HCT116 (cell line): ENCODE measurements at regions not wholly inside any gene's neighbourhood (a gene's known extent, or its start where the extent isn't known, plus 50 kb on each side); places are given as distances from the start of the nearest gene placed in this dataset.

Experiments
- ATAC-seq: fragments of 200-7000 bp; cut with Tn5 transposase; 2 replicates; pipeline ENCODE4 v1.9.1; 2020; ENCODE audit warnings: mild to moderate bottlenecking, moderate library complexity
- BruUV-seq: library from RNA; stranded (reverse); fragments of 400-500 nt; replicated peaks from 2 replicates; lab custom pipeline; 2021; lab: Mats Ljungman, UMichigan
- CTCF ChIA-PET: fragments of 300-600 bp; sonication (Branson Sonifier 250); formaldehyde crosslinking; loops from one replicate; lab custom pipeline; 2021; ENCODE audit warnings: antibody characterized with exemption; lab: Charles Lee
- POLR2A ChIA-PET: fragments of 300-600, 350-600 bp; sonication (Branson Sonifier 250); formaldehyde crosslinking; loops from one replicate; lab custom pipeline; 2021; ENCODE audit warnings: antibody characterized with exemption; lab: Charles Lee
- RAD21 ChIA-PET, 2 experiments: fragments of 300-600 bp; sonication (Branson Sonifier 250); formaldehyde crosslinking; loops; one replicate each; lab custom pipeline; 2023; ENCODE audit warnings: low total read pairs in 2 of 2; ENCODE audit not compliant: uncharacterized antibody in 2 of 2, unreplicated experiment in 2 of 2, low non-redundant PET in 1 of 2; lab: Charles Lee
- DNase-seq: peaks from one replicate; pipeline ENCODE4 v3.0.0-alpha.2; 2010; ENCODE audit warnings: low read depth, low spot score
- H2AFZ ChIP-seq: fragments of 200-600 bp; shearing (Covaris generic), sonication (generic); 2 replicates; pipeline ENCODE4 v1.6.1; 2017; ENCODE audit warnings: low read depth, mixed run types, mixed read lengths, antibody characterized with exemption, low read length; ENCODE audit not compliant: poor library complexity, severe bottlenecking
- H3K27ac ChIP-seq: 2 replicates; pipeline ENCODE4 v1.5.1; 2012; ENCODE audit warnings: low read depth, low read length
- H3K27me3 ChIP-seq: fragments of 200-600 bp; sonication (generic); 2 replicates; pipeline ENCODE4 v1.6.1; 2016; ENCODE audit warnings: mixed run types, low read length, mixed read lengths; ENCODE audit not compliant: insufficient read depth
- H3K36me3 ChIP-seq, 2 experiments: fragments of 200-500 bp in 1 of 2; fragments of 200-600 bp in 1 of 2; sonication (Bioruptor generic) in 1 of 2; sonication (generic) in 1 of 2; 2 replicates each; pipeline versions ENCODE4 v1.5.1 to v1.6.1; 2014 to 2016; ENCODE audit warnings: low read length in 2 of 2, inconsistent platforms in 1 of 2, mixed read lengths in 1 of 2, mixed run types in 1 of 2; ENCODE audit not compliant: insufficient read depth in 2 of 2, control insufficient read depth in 1 of 2
- H3K4me1 ChIP-seq, 2 experiments: fragments of 200-600 bp in 1 of 2; sonication (generic) in 1 of 2; 2 replicates each; pipeline versions ENCODE4 v1.5.1 to v1.6.1; 2012 to 2017; ENCODE audit warnings: low read length in 2 of 2, inconsistent platforms in 1 of 2, mild to moderate bottlenecking in 1 of 2, mixed read lengths in 1 of 2, mixed run types in 1 of 2, moderate library complexity in 1 of 2; ENCODE audit not compliant: insufficient read depth in 2 of 2, control insufficient read depth in 1 of 2
- H3K4me2 ChIP-seq: fragments of 200-600 bp; sonication (generic); 2 replicates; pipeline ENCODE4 v1.6.1; 2017; ENCODE audit warnings: mixed run types, low read length, mixed read lengths
- H3K4me3 ChIP-seq, 2 experiments: fragments of 200-600 bp in 1 of 2; sonication (generic) in 1 of 2; replicated peaks in 1 of 2; 2 replicates each; pipeline ENCODE4 v1.5.1; 2011 to 2016; ENCODE audit warnings: low read length in 2 of 2, control low read depth in 1 of 2, low read depth in 1 of 2, mild to moderate bottlenecking in 1 of 2, mixed read lengths in 1 of 2, mixed run types in 1 of 2
- H3K79me2 ChIP-seq: fragments of 200-600 bp; sonication (generic); 2 replicates; pipeline ENCODE4 v1.6.1; 2017; ENCODE audit warnings: mild to moderate bottlenecking, mixed run types, low read length, moderate library complexity, mixed read lengths; ENCODE audit not compliant: insufficient read depth
- H3K9ac ChIP-seq: fragments of 200-600 bp; sonication (generic); 2 replicates; pipeline ENCODE4 v1.6.1; 2016; ENCODE audit warnings: low read length, mixed read lengths
- H3K9me2 ChIP-seq: fragments of 200-600 bp; sonication (generic), shearing (Covaris generic); 2 replicates; pipeline ENCODE4 v1.6.1; 2017; ENCODE audit warnings: mixed run types, mild to moderate bottlenecking, moderate library complexity; ENCODE audit not compliant: insufficient read depth
- H3K9me3 ChIP-seq, 2 experiments: fragments of 200-500 bp in 1 of 2; fragments of 200-600 bp in 1 of 2; sonication (Bioruptor generic) in 1 of 2; sonication (generic) in 1 of 2; 2 replicates each; pipeline ENCODE4 v1.6.1; 2014 to 2017; ENCODE audit warnings: low read length in 2 of 2, mixed read lengths in 2 of 2, inconsistent platforms in 1 of 2, low read depth in 1 of 2, mild to moderate bottlenecking in 1 of 2, mixed run types in 1 of 2, moderate library complexity in 1 of 2; ENCODE audit not compliant: control insufficient read depth in 1 of 2, insufficient read depth in 1 of 2
- H4K20me1 ChIP-seq: fragments of 200-600 bp; sonication (generic), shearing (Covaris generic); 2 replicates; pipeline ENCODE4 v1.6.1; 2017; ENCODE audit warnings: mixed run types, mild to moderate bottlenecking, moderate library complexity; ENCODE audit not compliant: insufficient read depth
- CBX3 ChIP-seq: IDR thresholded peaks from 2 replicates; pipeline ENCODE4 v1.6.1; 2012; ENCODE audit warnings: low read depth
- EGR1 ChIP-seq: IDR thresholded peaks from 2 replicates; pipeline ENCODE4 v1.6.1; 2012; ENCODE audit warnings: low read depth
- POLR2AphosphoS5 ChIP-seq: IDR thresholded peaks from 2 replicates; pipeline ENCODE4 v1.6.1; 2011; ENCODE audit warnings: mild to moderate bottlenecking, low read depth, low read length, moderate library complexity
- RAD21 ChIP-seq: IDR thresholded peaks from 2 replicates; pipeline ENCODE4 v1.6.1; 2012; ENCODE audit warnings: low read depth, mild to moderate bottlenecking
- SP1 ChIP-seq: IDR thresholded peaks from 2 replicates; pipeline ENCODE4 v1.6.1; 2012; ENCODE audit warnings: low read depth
- YY1 ChIP-seq: IDR thresholded peaks from 2 replicates; pipeline ENCODE4 v1.6.1; 2011; ENCODE audit warnings: low read length, low read depth, moderate library complexity, mild to moderate bottlenecking; ENCODE audit not compliant: insufficient replicate concordance; ENCODE audit errors: extremely low read depth
- ZFX ChIP-seq: fragments of 450-650 bp; IDR thresholded peaks from 2 replicates; pipeline ENCODE4 v1.6.1; 2017
- intact Hi-C: fragments of 100-400 bp; cut with micrococcal nuclease; formaldehyde crosslinking; loops from 2 replicates; pipeline ENCODE4 v1.10.0; 2022
- TF ChIP-seq, protein P1 (sequence below): IDR thresholded peaks from 2 replicates; pipeline ENCODE4 v1.6.1; 2012; ENCODE audit warnings: low read depth
- TF ChIP-seq, protein P2 (sequence below): IDR thresholded peaks from 2 replicates; pipeline ENCODE4 v1.6.1; 2011; ENCODE audit warnings: mild to moderate bottlenecking, low read length, moderate library complexity; ENCODE audit not compliant: insufficient replicate concordance; ENCODE audit errors: extremely low read depth

DNA sequence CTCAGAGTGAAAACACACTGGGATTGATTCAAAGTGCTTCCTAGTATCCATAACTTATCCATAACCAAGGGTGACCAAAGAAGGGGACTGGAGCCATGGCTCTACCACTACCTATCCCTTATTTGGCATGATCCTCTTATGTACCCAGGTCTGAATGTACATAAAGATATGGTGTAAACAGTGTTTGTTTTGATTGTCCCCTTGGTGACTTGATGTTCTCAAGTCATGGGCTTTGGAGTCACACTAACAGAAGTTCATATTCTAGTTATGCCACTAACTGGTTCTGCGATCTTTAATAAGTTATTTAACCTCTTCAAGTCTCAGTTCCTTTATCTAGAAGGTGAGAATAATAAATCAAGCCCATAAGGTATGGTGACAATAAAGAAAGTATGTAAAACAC is 283.4 kb upstream of the PTGER4 start:
- no peak for DNase-seq
- ChIA-PET POLR2A (no interaction called here), CTCF (no interaction called here), RAD21 (no interaction called here)
- Histone ChIP-seq H3K27ac (no peak overlapping the region), H3K9me3 (no peaks in the 10 kb centered on the region), H4K20me1 (no peaks in the 10 kb centered on the region), H3K4me3 (no peak overlapping the region), H3K9ac (no peak overlapping the region), H3K79me2 (no peaks in the 10 kb centered on the region), H3K36me3 (no peaks in the 10 kb centered on the region), H2AFZ (no peak overlapping the region)
- ATAC-seq, result no peak
- intact Hi-C loops, result no loop called here
- BruUV-seq, result no TSS peak
- TF ChIP-seq CBX3 (no peak), YY1 (no peak), EGR1 (no peak), ZFX (no peak), SP1 (no peak), POLR2AphosphoS5 (no peak), RAD21 (no peak)
- TF ChIP-seq, protein P1, sequence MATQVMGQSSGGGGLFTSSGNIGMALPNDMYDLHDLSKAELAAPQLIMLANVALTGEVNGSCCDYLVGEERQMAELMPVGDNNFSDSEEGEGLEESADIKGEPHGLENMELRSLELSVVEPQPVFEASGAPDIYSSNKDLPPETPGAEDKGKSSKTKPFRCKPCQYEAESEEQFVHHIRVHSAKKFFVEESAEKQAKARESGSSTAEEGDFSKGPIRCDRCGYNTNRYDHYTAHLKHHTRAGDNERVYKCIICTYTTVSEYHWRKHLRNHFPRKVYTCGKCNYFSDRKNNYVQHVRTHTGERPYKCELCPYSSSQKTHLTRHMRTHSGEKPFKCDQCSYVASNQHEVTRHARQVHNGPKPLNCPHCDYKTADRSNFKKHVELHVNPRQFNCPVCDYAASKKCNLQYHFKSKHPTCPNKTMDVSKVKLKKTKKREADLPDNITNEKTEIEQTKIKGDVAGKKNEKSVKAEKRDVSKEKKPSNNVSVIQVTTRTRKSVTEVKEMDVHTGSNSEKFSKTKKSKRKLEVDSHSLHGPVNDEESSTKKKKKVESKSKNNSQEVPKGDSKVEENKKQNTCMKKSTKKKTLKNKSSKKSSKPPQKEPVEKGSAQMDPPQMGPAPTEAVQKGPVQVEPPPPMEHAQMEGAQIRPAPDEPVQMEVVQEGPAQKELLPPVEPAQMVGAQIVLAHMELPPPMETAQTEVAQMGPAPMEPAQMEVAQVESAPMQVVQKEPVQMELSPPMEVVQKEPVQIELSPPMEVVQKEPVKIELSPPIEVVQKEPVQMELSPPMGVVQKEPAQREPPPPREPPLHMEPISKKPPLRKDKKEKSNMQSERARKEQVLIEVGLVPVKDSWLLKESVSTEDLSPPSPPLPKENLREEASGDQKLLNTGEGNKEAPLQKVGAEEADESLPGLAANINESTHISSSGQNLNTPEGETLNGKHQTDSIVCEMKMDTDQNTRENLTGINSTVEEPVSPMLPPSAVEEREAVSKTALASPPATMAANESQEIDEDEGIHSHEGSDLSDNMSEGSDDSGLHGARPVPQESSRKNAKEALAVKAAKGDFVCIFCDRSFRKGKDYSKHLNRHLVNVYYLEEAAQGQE, result no peak
- TF ChIP-seq, protein P2, sequence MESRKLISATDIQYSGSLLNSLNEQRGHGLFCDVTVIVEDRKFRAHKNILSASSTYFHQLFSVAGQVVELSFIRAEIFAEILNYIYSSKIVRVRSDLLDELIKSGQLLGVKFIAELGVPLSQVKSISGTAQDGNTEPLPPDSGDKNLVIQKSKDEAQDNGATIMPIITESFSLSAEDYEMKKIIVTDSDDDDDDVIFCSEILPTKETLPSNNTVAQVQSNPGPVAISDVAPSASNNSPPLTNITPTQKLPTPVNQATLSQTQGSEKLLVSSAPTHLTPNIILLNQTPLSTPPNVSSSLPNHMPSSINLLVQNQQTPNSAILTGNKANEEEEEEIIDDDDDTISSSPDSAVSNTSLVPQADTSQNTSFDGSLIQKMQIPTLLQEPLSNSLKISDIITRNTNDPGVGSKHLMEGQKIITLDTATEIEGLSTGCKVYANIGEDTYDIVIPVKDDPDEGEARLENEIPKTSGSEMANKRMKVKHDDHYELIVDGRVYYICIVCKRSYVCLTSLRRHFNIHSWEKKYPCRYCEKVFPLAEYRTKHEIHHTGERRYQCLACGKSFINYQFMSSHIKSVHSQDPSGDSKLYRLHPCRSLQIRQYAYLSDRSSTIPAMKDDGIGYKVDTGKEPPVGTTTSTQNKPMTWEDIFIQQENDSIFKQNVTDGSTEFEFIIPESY, result no peak
- TF ChIP-seq, all 23 proteins: peak for 0
- Histone ChIP-seq H3K4me2 (no peak overlapping the region), H3K4me1 (no peaks in the 10 kb centered on the region), H3K27me3 (no peaks in the 10 kb centered on the region), H3K9me2 (no peaks in the 10 kb centered on the region)
